ENCODE measurements at regions not wholly inside any gene's neighbourhood (a gene's known extent, or its start where the extent isn't known, plus 50 kb on each side); places are given as distances from the start of the nearest gene placed in this dataset.

DNA sequence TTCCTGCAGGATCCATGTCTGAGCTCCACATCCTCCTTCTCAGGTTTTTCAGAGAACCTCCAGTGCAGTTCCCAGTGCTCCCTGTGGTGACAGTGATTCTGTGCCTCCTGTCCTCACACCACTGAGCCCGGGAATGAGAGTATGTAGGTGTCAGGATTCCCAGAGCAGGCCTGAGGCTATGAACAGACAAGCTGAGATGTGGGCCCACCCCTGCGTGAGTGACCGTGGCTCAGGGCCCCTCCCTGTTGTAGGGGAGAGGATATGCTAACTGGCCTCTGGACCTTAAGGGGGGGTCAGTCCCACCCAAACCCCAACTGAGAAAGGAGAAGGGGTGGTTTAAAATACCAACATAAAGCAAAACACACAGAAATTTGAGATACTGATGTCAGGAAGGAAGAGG is 104.8 kb upstream of the RAB12 start:
- no peak overlapping the region for H3K27ac ChIP-seq
- no peak for TF ChIP-seq POLR2AphosphoS5 (IDR thresholded peaks at IDR 0.05; ENCODE audit: insufficient read depth in 1 of 2, low read depth in 1 of 2)
- TF ChIP-seq POLR2A (IDR thresholded peaks at IDR 0.05) = no peak
- TF ChIP-seq, protein P1, sequence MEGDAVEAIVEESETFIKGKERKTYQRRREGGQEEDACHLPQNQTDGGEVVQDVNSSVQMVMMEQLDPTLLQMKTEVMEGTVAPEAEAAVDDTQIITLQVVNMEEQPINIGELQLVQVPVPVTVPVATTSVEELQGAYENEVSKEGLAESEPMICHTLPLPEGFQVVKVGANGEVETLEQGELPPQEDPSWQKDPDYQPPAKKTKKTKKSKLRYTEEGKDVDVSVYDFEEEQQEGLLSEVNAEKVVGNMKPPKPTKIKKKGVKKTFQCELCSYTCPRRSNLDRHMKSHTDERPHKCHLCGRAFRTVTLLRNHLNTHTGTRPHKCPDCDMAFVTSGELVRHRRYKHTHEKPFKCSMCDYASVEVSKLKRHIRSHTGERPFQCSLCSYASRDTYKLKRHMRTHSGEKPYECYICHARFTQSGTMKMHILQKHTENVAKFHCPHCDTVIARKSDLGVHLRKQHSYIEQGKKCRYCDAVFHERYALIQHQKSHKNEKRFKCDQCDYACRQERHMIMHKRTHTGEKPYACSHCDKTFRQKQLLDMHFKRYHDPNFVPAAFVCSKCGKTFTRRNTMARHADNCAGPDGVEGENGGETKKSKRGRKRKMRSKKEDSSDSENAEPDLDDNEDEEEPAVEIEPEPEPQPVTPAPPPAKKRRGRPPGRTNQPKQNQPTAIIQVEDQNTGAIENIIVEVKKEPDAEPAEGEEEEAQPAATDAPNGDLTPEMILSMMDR (IDR thresholded peaks at IDR 0.05) = no peak

DNA sequence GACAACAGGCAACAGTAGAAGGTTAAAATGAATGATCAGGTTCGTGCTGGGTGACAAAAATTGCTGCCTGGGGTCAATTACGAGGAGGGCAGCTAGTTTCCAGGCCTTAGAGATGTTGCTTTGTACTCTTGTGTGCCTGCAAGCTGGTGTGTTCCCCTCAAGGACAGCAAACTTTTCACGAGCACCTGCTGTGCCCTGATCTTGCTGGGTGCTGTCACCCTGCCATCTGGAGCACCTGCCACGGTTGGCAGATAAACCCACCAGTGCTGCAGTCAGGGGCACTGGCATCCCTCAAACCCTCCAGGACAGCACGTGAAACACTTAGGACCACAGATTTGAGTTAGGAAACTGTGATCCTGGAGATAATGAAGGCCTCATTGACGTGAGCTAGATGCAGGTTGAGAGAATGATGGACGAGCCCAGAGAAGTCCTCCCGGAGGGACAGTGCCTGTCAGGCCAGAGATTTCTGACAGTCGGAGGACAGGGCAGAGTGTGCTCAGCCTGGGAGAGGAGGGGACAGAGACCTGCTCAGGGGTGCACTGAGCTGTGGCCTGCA is 104.3 kb upstream of the RAB12 start:
- no peak for DNase-seq (ENCODE audit: extremely low spot score in 2 of 2)
- intact Hi-C loops (cut with DNase I) = no loop called here
- peaks cover 8% of the 10 kb centered on the region for H3K4me1 ChIP-seq

More for the DNA sequence above, 104.8 kb upstream of the RAB12 start:
- no peaks in the 10 kb centered on the region for H3K36me3 ChIP-seq
- H3K4me3 ChIP-seq = no peak overlapping the region
- H3K27me3 ChIP-seq = no peaks in the 10 kb centered on the region
- no peaks in the 10 kb centered on the region for H3K9me3 ChIP-seq
- peaks cover 8% of the 10 kb centered on the region for H3K4me1 ChIP-seq
- DNase-seq (ENCODE audit: extremely low spot score in 2 of 2) = no peak
- intact Hi-C loops (cut with DNase I) = no loop called here

DNA sequence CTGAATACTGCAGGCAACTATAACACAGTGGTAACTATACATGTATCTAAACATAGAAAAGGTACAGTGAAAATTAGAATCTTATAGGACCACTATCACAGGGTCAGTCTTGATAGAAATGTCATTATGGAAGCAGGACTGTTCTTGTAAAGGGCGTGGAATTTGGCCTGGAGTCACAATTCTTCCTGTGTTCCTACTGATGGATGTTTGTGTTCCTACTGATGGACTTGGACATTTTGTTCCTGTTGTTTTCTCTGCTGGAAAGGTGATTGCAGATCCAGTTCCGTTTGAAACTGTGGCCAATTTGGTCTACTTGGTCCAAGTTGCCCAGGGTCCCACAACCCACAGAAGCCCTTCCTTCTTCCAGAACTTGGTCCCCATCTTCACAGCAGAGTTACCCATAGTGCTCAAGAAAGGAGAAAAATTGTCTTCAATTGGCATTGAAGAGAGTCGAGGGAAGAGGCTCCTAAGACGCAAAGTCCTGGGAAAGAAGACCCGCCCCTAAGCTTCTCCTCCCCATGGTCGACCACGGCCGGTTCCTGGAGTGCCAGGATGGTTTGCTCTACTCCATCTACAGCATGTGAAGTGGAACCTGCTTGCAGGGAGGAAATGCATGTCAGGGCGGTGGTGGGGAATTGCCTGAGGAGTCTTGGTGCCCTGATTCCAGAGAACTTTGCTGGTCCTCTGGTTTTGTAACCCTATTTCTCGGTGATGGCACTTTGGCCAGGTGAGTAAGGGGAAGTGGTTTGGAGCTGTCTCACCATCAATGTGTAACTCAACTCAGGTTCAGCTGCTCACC is 102.8 kb upstream of the RAB12 start:
- TF ChIP-seq POLR2AphosphoS5 (IDR thresholded peaks at IDR 0.05; ENCODE audit: insufficient read depth in 1 of 2, low read depth in 1 of 2) (no peak), POLR2A (IDR thresholded peaks at IDR 0.05) (no peak)
- TF ChIP-seq, protein P1 (IDR thresholded peaks at IDR 0.05) = no peak
- Histone ChIP-seq H3K27me3 (no peaks in the 10 kb centered on the region), H3K36me3 (no peaks in the 10 kb centered on the region), H3K27ac (no peak overlapping the region), H3K4me1 (no peaks in the 10 kb centered on the region), H3K4me3 (no peak overlapping the region), H3K9me3 (no peaks in the 10 kb centered on the region)
- intact Hi-C loops (cut with DNase I) = no loop called here
- peak in 1 of 2 donors; percentile 79 for DNase-seq (ENCODE audit: extremely low spot score in 2 of 2)

More for the DNA sequence above, 104.3 kb upstream of the RAB12 start:
- no peak overlapping the region for H3K4me3 ChIP-seq
- H3K36me3 ChIP-seq = no peaks in the 10 kb centered on the region
- no peak for TF ChIP-seq POLR2AphosphoS5 (IDR thresholded peaks at IDR 0.05; ENCODE audit: insufficient read depth in 1 of 2, low read depth in 1 of 2)
- no peaks in the 10 kb centered on the region for H3K9me3 ChIP-seq
- no peak overlapping the region for H3K27ac ChIP-seq
- no peaks in the 10 kb centered on the region for H3K27me3 ChIP-seq

DNA sequence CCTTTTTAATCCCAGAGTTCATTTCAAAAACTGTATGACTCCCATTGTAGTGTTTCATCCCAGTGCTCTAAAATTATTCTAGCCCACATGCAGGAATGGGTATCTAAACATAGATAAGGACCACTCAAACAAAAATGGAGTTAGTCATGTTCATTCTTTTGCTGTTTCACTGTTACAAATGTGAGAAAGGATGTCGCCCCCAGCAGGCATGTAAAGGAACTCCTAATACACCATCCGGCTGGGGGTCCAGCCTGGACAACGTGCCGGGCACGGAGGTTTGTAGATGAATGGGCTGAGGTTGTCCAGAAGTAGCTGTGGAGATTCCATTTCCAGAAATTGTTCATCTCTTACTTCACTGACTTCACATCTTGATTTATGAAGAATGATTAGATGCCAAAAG is 101.9 kb upstream of the RAB12 start:
- Histone ChIP-seq H3K36me3 (no peaks in the 10 kb centered on the region), H3K4me3 (no peak overlapping the region), H3K27me3 (no peaks in the 10 kb centered on the region), H3K9me3 (no peaks in the 10 kb centered on the region), H3K4me1 (no peaks in the 10 kb centered on the region), H3K27ac (no peak overlapping the region)
- intact Hi-C loops (cut with DNase I) = no loop called here
- TF ChIP-seq POLR2A (IDR thresholded peaks at IDR 0.05) = no peak
- TF ChIP-seq POLR2AphosphoS5 (IDR thresholded peaks at IDR 0.05; ENCODE audit: insufficient read depth in 1 of 2, low read depth in 1 of 2) = no peak
- TF ChIP-seq, protein P1 (IDR thresholded peaks at IDR 0.05) = no peak
- no peak for DNase-seq (ENCODE audit: extremely low spot score in 2 of 2)

DNA sequence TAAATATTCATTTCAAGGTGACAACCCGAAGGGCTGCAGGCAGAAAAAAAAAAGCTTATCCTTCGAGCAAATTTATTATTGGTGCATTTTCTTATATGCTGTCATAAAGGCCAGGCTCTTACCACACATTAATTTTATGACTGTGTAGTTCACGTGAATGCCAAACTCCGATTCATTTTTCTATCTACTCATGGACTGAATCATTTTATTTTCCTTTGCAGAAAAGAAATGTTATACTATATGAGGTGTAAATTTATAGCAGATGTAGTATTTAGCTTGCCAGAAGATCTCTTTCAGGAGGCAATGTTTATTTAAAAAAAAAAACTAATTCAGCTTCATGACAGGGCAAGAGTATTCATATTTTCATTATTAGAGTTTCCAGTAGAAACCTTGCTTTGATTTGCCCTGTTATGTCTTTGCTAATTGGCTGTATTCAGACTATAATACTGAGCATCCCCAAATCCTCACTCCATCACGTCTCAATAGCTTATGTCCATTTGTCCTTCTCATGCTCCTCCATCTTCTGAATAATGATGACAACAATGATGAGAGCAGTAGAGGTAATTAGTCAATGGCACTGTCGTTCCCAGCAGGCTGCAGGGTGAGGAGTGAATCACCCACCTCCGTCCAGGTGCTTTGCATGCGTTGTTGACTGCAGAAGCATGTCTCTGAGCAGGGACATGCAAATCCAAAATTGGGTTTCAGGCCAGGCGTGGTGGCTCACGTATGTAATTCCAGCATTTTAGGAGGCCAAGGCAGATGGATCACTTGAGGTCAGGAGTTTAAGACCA is 101.1 kb upstream of the RAB12 start:
- H3K4me1 ChIP-seq = no peaks in the 10 kb centered on the region
- TF ChIP-seq POLR2AphosphoS5 (IDR thresholded peaks at IDR 0.05; ENCODE audit: insufficient read depth in 1 of 2, low read depth in 1 of 2) = no peak
- TF ChIP-seq POLR2A (IDR thresholded peaks at IDR 0.05) = no peak
- TF ChIP-seq, protein P1 (IDR thresholded peaks at IDR 0.05) = no peak
- DNase-seq (ENCODE audit: extremely low spot score in 2 of 2) = no peak

More for the DNA sequence above, 101.1 kb upstream of the RAB12 start:
- no peak overlapping the region for H3K4me3 ChIP-seq
- no peaks in the 10 kb centered on the region for H3K27me3 ChIP-seq
- H3K36me3 ChIP-seq = no peaks in the 10 kb centered on the region
- no peak overlapping the region for H3K27ac ChIP-seq
- intact Hi-C loops (cut with DNase I) = no loop called here
- H3K9me3 ChIP-seq = no peaks in the 10 kb centered on the region

Measured in vagina (tissue), 2 donors.